ENCODE measurements at regions not wholly inside any gene's neighbourhood (a gene's known extent, or its start where the extent isn't known, plus 50 kb on each side); places are given as distances from the start of the nearest gene placed in this dataset.

DNA sequence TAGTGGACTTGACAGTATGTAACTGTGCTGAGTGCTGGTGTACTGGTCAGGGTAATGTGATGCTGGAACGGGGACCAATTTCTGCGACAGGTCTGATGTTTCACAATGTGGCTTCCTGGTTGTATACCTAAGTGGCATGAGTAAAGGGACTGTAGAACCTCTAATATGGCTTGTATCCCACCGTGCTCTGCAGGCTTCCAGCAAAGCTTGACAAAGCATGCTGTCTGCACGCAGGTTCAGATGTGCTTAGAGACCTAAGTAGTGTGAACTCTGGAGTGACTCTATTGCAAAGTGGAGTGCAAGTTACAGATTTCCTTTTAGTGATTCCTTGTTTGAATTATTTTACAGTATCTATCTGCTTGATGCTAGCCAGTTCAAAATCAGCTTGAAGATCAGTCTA lies 415.8 kb upstream of the NOVA1 start:
- ATAC-seq = no peak
- H3K36me3 Mint-ChIP-seq (ENCODE audit: low read depth) = no peaks in the 10 kb centered on the region
- no peaks in the 10 kb centered on the region for H3K4me1 Mint-ChIP-seq
- no peaks in the 10 kb centered on the region for H3K27me3 Mint-ChIP-seq
- no peak for DNase-seq
- no peak overlapping the region for H3K27ac Mint-ChIP-seq
- H3K4me3 Mint-ChIP-seq = no peak overlapping the region
- H3K9me3 ChIP-seq (ENCODE audit: control insufficient read depth, low read length, poor library complexity, severe bottlenecking) = no peaks in the 10 kb centered on the region

DNA sequence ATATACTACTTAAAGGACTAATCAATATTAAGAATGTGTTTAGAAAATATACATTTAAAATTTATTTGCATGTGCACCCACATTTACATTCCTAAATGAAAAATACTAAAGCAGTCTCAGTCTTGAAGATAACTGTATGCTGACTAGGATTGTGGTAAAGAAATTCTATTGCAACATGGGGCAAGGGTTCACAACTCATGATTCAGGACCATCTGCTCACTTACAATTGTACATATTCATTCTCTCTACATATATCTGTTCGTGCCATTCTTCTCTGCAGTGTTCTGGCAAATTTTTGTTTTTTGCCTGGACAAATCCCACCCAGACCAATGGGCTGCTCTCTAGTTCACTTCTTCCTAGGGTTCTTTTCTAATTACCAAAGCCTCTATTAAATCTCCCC lies 417.2 kb upstream of the NOVA1 start:
- H3K27ac Mint-ChIP-seq = no peak overlapping the region
- H3K4me1 Mint-ChIP-seq = no peaks in the 10 kb centered on the region
- DNase-seq (no peak), ATAC-seq (no peak)
- no peaks in the 10 kb centered on the region for H3K9me3 ChIP-seq (ENCODE audit: control insufficient read depth, low read length, poor library complexity, severe bottlenecking)
- H3K27me3 Mint-ChIP-seq = no peaks in the 10 kb centered on the region
- H3K4me3 Mint-ChIP-seq = no peak overlapping the region
- no peaks in the 10 kb centered on the region for H3K36me3 Mint-ChIP-seq (ENCODE audit: low read depth)

DNA sequence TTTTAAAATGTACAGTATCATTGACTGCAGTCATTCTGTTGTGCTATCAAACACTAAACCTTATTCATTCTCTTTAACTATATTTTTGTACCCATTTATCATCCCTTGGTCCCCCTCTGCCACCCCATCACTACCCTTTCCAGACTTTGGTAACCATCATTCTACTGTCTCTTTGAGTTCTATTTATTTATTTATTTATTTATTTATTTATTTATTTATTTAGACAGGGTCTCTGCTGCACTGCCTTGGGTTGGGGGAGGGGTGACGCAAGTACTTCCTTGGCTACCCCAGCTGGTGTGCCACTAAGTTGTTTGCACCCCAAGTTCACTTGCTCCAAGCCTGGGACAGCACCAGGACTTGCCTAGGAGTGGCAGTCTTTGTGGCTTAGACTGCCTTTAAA lies 427.8 kb upstream of the NOVA1 start:
- no peaks in the 10 kb centered on the region for H3K4me1 Mint-ChIP-seq
- H3K27me3 Mint-ChIP-seq = no peaks in the 10 kb centered on the region
- H3K27ac Mint-ChIP-seq = no peak overlapping the region
- no peak for DNase-seq
- H3K4me3 Mint-ChIP-seq = no peak overlapping the region
- no peak for ATAC-seq
- H3K36me3 Mint-ChIP-seq (ENCODE audit: low read depth) = no peaks in the 10 kb centered on the region
- no peaks in the 10 kb centered on the region for H3K9me3 ChIP-seq (ENCODE audit: control insufficient read depth, low read length, poor library complexity, severe bottlenecking)

DNA sequence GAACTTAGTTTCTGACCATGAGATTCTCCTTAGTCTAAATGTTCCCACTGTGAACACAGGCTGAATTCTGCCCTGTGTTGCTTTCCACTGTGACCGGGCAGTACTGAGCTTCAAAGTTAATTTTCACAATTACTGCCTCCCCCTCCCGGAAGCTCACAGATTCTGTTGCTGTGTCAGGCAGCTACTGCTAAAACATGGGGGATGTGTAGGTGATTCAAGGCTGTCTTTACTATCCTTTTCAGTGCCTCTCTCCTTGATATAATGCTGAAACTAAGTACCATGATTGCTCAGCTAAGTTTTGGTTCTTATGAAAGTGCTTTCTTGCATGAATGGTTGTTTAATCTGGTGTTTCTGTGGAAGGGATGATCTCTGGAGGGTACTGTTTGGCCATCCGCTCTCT lies 428.3 kb upstream of the NOVA1 start:
- Mint-ChIP-seq H3K27ac (no peak overlapping the region), H3K4me3 (no peak overlapping the region), H3K36me3 (ENCODE audit: low read depth) (no peaks in the 10 kb centered on the region), H3K27me3 (no peaks in the 10 kb centered on the region), H3K4me1 (no peaks in the 10 kb centered on the region)
- no peaks in the 10 kb centered on the region for H3K9me3 ChIP-seq (ENCODE audit: control insufficient read depth, low read length, poor library complexity, severe bottlenecking)
- ATAC-seq (no peak), DNase-seq (no peak)

GRCh38 chr14:27040552-27040951 lies 442.7 kb upstream of the NOVA1 start:
- DNase-seq = no peak
- Mint-ChIP-seq H3K27ac (no peak overlapping the region), H3K27me3 (no peaks in the 10 kb centered on the region), H3K4me1 (no peaks in the 10 kb centered on the region), H3K4me3 (no peak overlapping the region), H3K36me3 (ENCODE audit: low read depth) (no peaks in the 10 kb centered on the region)
- no peak for ATAC-seq
- no peaks in the 10 kb centered on the region for H3K9me3 ChIP-seq (ENCODE audit: control insufficient read depth, low read length, poor library complexity, severe bottlenecking)

- no peaks in the 10 kb centered on the region for H3K36me3 Mint-ChIP-seq (ENCODE audit: low read depth)
- H3K27ac Mint-ChIP-seq = no peak overlapping the region
- DNase-seq (no peak), ATAC-seq (no peak)
- no peaks in the 10 kb centered on the region for H3K4me1 Mint-ChIP-seq
- no peak overlapping the region for H3K4me3 Mint-ChIP-seq
- H3K9me3 ChIP-seq (ENCODE audit: control insufficient read depth, low read length, poor library complexity, severe bottlenecking) = no peaks in the 10 kb centered on the region
- no peaks in the 10 kb centered on the region for H3K27me3 Mint-ChIP-seq
Observed at GRCh38 chr14:27049701-27050100, 451.9 kb upstream of the NOVA1 start.

DNA sequence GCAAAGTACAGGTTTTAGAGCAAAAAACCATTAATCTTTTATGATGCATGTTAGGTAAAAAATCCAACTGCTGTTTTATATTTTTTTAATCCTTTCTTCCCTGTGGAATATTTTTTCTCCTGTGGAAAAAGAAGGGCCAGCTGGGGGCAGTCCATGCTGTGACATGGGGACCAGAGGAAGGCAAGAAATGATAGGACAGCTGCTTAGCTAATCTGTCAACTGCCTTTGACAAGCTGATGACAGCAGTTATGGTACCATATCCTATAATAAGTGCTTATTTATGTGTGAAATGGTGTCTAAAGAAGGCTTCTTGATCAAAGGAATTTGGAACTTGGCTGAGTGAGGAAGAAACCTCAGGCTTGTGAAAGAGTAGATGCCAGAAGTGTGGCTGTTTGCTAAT lies 452.4 kb upstream of the NOVA1 start:
- no peaks in the 10 kb centered on the region for H3K9me3 ChIP-seq (ENCODE audit: control insufficient read depth, low read length, poor library complexity, severe bottlenecking)
- no peaks in the 10 kb centered on the region for H3K36me3 Mint-ChIP-seq (ENCODE audit: low read depth)
- H3K4me1 Mint-ChIP-seq = no peaks in the 10 kb centered on the region
- H3K27me3 Mint-ChIP-seq = no peaks in the 10 kb centered on the region
- no peak for DNase-seq
- no peak overlapping the region for H3K4me3 Mint-ChIP-seq
- H3K27ac Mint-ChIP-seq = no peak overlapping the region
- no peak for ATAC-seq

GRCh38 chr14:27056586-27056985 lies 458.8 kb upstream of the NOVA1 start:
- H3K4me1 Mint-ChIP-seq = no peaks in the 10 kb centered on the region
- no peak for ATAC-seq
- H3K36me3 Mint-ChIP-seq (ENCODE audit: low read depth) = no peaks in the 10 kb centered on the region
- H3K4me3 Mint-ChIP-seq = no peak overlapping the region
- no peaks in the 10 kb centered on the region for H3K27me3 Mint-ChIP-seq
- no peak for DNase-seq
- no peaks in the 10 kb centered on the region for H3K9me3 ChIP-seq (ENCODE audit: control insufficient read depth, low read length, poor library complexity, severe bottlenecking)
- H3K27ac Mint-ChIP-seq = no peak overlapping the region

DNA sequence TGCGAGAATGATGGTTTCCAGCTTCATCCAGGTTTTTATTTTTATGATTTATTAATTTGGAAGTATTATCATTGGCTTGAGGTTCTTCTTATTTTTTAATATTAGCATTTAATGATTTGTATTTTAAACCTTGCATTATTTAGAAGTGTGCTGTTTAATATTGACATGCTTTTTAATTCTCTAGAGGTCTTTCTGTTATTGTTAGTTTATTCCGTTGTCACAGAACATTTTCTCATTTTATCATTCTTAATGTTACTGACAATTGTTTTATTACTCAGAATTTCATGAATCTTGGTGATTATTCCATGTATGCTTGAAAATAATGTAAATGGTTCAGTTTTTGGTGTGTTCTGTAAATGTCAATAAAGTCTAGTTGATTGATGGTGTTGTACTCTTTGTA lies 463.5 kb upstream of the NOVA1 start:
- Mint-ChIP-seq H3K36me3 (ENCODE audit: low read depth) (no peaks in the 10 kb centered on the region), H3K27ac (no peak overlapping the region), H3K4me3 (no peak overlapping the region), H3K4me1 (no peaks in the 10 kb centered on the region), H3K27me3 (no peaks in the 10 kb centered on the region)
- no peaks in the 10 kb centered on the region for H3K9me3 ChIP-seq (ENCODE audit: control insufficient read depth, low read length, poor library complexity, severe bottlenecking)
- DNase-seq = no peak
- ATAC-seq = no peak

- Mint-ChIP-seq H3K27me3 (no peaks in the 10 kb centered on the region), H3K4me1 (no peaks in the 10 kb centered on the region), H3K4me3 (no peak overlapping the region), H3K27ac (no peak overlapping the region), H3K36me3 (ENCODE audit: low read depth) (no peaks in the 10 kb centered on the region)
- no peak for ATAC-seq
- no peak for DNase-seq
- H3K9me3 ChIP-seq (ENCODE audit: control insufficient read depth, low read length, poor library complexity, severe bottlenecking) = no peaks in the 10 kb centered on the region
Observed at GRCh38 chr14:27063959-27064358, 466.1 kb upstream of the NOVA1 start.

GRCh38 chr14:27065886-27066285 lies 468.1 kb upstream of the NOVA1 start:
- Mint-ChIP-seq H3K36me3 (ENCODE audit: low read depth) (no peaks in the 10 kb centered on the region), H3K4me1 (no peaks in the 10 kb centered on the region), H3K27ac (no peak overlapping the region), H3K4me3 (no peak overlapping the region), H3K27me3 (no peaks in the 10 kb centered on the region)
- ATAC-seq (no peak), DNase-seq (no peak)
- no peaks in the 10 kb centered on the region for H3K9me3 ChIP-seq (ENCODE audit: control insufficient read depth, low read length, poor library complexity, severe bottlenecking)

DNA sequence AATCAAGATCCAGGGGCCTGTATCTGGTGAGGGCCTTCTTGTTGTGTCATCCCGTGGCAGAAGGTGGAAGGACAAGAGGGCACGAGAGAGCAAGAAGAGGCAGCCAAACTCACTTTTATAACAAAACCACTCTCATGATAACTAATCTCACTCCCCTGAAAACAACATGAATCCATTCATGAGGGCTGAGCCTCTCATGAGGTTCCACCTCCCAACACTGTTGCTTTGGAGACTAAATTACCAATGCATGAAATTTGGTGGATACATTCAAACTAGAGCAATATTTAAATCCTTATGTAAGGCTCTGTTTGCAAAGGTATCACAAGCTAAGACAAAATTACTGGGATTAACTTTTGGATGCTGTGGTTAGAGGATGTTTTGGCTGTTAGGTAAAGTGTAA lies 470.1 kb upstream of the NOVA1 start:
- no peak overlapping the region for H3K4me3 Mint-ChIP-seq
- H3K9me3 ChIP-seq (ENCODE audit: control insufficient read depth, low read length, poor library complexity, severe bottlenecking) = no peaks in the 10 kb centered on the region
- no peaks in the 10 kb centered on the region for H3K27me3 Mint-ChIP-seq
- DNase-seq = no peak
- no peak overlapping the region for H3K27ac Mint-ChIP-seq
- H3K36me3 Mint-ChIP-seq (ENCODE audit: low read depth) = no peaks in the 10 kb centered on the region
- no peak for ATAC-seq
- no peaks in the 10 kb centered on the region for H3K4me1 Mint-ChIP-seq

DNA sequence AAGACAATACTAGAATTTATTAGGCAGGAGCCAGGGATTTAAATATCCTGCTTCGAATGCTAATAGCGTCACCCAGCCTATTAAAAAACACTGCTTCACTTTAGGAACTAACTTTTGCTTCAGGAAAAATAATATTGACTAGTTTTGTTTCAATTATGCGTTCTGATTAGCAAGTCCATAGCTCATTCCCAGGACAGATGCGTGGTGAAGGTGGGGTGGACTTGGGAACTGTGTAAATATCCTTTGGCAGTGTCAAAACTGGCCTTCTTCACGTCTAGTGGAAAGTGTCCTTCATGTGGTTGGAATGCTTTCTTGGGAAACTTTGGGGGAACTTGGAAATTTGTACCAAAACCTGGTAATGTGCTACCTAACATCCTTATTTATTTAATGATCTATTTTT lies 474.8 kb upstream of the NOVA1 start:
- no peak for DNase-seq
- no peak overlapping the region for H3K27ac Mint-ChIP-seq
- no peak overlapping the region for H3K4me3 Mint-ChIP-seq
- no peaks in the 10 kb centered on the region for H3K9me3 ChIP-seq (ENCODE audit: control insufficient read depth, low read length, poor library complexity, severe bottlenecking)
- H3K4me1 Mint-ChIP-seq = no peaks in the 10 kb centered on the region
- ATAC-seq = no peak
- no peaks in the 10 kb centered on the region for H3K27me3 Mint-ChIP-seq
- H3K36me3 Mint-ChIP-seq (ENCODE audit: low read depth) = no peaks in the 10 kb centered on the region

GRCh38 chr14:27075503-27075902 lies 477.7 kb upstream of the NOVA1 start:
- Mint-ChIP-seq H3K4me1 (no peaks in the 10 kb centered on the region), H3K4me3 (no peak overlapping the region), H3K27me3 (no peaks in the 10 kb centered on the region), H3K27ac (no peak overlapping the region), H3K36me3 (ENCODE audit: low read depth) (no peaks in the 10 kb centered on the region)
- ATAC-seq = no peak
- H3K9me3 ChIP-seq (ENCODE audit: control insufficient read depth, low read length, poor library complexity, severe bottlenecking) = no peaks in the 10 kb centered on the region
- DNase-seq = no peak

DNA sequence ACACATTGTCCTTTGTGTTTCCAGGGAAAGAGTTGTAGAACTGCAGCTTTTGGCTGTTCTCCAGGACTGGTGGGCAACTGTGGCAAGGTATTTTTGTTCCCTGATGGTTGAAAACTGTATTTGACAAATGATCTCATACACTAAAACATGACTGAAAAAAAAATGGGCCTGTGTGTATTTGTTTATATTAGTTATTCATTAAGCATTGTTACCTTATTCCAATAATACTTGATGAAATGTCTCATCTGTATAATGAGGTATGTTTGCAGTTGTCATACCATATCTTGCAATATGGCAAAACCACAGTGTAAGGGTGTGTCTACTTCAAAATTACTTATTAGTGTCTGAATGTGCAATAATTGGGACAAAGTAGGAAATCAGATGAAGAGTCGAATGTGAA lies 479.4 kb upstream of the NOVA1 start:
- no peak overlapping the region for H3K27ac Mint-ChIP-seq
- no peaks in the 10 kb centered on the region for H3K9me3 ChIP-seq (ENCODE audit: control insufficient read depth, low read length, poor library complexity, severe bottlenecking)
- no peak for ATAC-seq
- no peaks in the 10 kb centered on the region for H3K36me3 Mint-ChIP-seq (ENCODE audit: low read depth)
- no peak for DNase-seq
- H3K4me1 Mint-ChIP-seq = no peaks in the 10 kb centered on the region
- no peak overlapping the region for H3K4me3 Mint-ChIP-seq
- no peaks in the 10 kb centered on the region for H3K27me3 Mint-ChIP-seq

Data from T-helper 17 cell (primary cell).